ENCODE measurements at regions not wholly inside any gene's neighbourhood (a gene's known extent, or its start where the extent isn't known, plus 50 kb on each side); places are given as distances from the start of the nearest gene placed in this dataset.
"Not testable (repeated sequence)": the region's sequence is repeated elsewhere in the genome, so short reads cannot be mapped to it uniquely, and the experiment has no call there.

- DNase-seq (ENCODE audit: low read depth) = not testable (repeated sequence)
Measured at GRCh38 chr1:121052081-121052660, 132.0 kb downstream of the FAM72B start.

DNA sequence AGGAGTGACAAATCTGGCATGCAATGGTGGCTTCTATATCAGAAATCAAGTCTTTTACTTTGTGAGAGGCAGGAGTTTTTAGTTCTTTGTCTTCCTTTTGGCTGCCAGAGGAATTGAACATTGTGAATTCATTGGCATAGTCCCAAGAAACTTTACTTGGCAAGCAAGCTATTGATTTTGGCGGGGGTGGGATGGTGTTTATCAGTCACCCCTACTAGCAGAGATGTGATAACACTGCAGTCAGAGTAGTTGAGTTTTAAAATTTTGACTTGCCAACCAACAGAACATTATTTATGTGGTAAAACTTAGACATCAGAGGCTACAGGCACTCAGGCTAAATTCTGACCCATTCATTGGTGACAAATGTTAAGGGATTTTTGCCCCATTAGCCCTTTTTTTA is 129.2 kb downstream of the FAM72B start:
- not testable (repeated sequence) for DNase-seq (ENCODE audit: low read depth)

- not testable (repeated sequence) for DNase-seq (ENCODE audit: low read depth)
Measured at GRCh38 chr1:121066925-121067324, 117.2 kb downstream of the FAM72B start.

DNA sequence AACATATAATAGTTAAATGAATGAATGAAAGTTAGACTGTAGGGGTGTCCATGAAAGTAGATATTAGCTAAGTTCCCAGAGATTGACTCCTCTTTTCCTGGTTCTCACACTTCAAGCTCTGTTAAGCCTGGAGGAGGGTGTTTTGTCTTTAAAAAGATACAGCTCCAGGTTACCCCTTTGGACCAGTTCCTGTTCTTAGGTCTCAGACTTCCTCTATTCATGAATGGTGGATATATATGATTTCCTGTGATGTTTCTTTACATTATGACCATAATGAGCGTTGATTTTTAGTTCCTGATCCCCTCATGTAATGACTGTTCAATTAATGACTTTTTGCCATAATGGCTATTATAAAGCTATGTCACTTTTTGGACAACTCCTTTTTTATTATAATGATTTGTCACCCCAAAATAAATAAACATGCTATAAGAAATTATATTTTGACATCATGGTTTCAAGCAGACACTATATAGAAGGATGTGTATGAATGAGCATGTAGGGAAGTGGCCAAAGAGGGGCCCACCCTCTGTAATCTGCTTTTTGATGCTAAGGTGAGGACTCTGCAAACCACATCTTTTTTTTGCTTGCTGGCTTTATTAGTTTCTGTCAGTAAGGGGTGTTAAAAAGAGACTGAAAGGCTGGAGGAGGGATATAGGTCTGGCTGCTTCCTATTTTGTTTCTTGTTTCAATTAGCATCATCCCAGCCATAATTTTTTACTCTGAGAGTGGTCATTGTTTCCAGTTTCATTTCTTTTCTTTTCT is 115.2 kb downstream of the FAM72B start:
- DNase-seq (ENCODE audit: low read depth) = not testable (repeated sequence)

- not testable (repeated sequence) for DNase-seq (ENCODE audit: low read depth)
Measured at GRCh38 chr1:121073852-121074251, 110.3 kb downstream of the FAM72B start.

DNA sequence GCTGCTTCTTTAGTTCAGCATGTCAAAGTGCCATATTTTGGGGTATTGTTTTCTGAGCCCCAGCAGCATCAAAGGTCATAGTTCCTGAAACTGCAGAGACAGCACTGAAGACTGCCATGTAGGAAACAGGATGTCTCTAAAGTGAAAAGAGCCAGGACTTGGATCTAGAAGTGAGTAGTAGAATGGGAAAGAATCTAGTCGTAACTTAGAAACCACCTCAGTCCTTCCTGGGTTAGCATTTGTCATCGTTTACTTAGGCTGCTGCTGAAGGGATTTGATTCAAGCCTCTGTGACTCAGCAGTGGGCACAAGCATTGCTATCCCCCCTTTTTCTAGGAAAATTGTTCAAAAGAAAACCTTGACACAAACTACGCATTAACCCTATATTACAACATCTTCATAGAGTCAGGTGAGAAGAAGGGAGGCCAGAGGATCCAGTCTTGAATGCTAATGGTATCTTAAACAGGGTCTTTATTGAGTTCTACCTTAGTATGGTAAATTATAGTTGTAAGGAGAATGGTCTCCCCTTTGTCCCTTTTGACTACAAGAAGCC is 108.8 kb downstream of the FAM72B start:
- DNase-seq (ENCODE audit: low read depth) = not testable (repeated sequence)

DNA sequence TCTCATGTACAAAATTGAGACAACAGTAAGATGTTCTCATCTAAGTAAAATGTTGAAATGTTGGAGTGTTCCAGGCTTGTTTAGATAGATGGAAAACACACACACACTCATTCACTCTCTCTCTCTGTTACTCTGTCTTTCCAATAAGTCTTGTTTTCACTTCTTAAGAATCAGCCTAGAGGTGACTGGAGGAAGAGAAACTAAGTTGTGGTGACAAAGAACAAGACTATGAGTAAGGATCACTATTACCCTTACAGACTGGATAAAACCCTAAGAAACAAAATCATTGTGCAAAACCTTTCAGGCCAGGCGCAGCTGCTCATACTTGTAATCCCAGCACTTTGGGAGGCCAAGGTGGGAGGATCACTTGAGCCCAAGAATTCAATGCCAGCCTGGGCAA is 107.5 kb downstream of the FAM72B start:
- DNase-seq (ENCODE audit: low read depth) = not testable (repeated sequence)

GRCh38 chr1:121079655-121080054 is 104.5 kb downstream of the FAM72B start:
- DNase-seq (ENCODE audit: low read depth) = not testable (repeated sequence)

- not testable (repeated sequence) for DNase-seq (ENCODE audit: low read depth)
Measured at GRCh38 chr1:121080197-121080903, 103.8 kb downstream of the FAM72B start.

DNA sequence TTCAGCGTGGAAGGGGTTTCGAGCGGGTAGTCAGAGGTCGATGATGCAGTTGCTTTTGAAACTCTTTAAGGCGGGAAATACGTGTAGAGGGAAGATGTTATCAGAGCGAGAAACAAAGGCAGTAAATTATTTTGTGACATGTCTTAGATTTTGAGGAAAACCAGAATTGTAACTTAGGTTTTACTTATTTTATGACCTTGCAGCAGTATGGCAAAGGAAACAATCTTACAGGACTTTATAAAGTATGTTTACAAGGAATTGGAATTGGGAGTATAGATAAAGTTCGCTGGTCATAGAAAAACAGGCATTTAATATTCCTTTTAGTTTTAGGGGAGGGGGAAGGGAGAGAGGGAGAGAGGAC is 103.3 kb downstream of the FAM72B start:
- not testable (repeated sequence) for DNase-seq (ENCODE audit: low read depth)

DNA sequence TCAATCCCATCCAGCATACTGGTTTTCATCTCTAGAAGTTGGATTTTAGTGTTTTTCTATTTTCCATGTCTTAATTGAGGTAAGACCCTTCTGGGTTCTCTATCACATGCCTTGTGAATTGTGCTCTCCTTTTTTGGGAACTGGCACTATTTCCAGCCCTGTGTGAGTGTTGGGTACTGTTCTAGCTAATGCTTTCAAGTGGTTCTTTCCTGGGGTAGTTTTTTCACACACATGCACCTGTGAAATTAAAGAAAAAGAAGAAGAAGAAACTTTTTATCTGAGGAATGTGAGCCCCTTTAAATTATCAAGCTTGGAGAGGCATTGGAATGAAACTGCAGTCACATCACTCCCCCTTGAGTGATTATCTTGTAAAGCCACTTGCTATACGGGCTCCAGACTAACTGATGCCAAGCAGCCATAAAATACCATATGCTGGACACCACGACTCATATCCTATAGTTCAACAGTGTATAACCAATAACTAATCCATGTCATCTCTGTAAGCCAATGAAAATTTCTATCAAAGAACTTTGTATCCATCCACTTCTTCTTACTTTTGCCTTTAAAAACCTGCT is 102.4 kb downstream of the FAM72B start:
- DNase-seq (ENCODE audit: low read depth) = not testable (repeated sequence)

GRCh38 chr1:121082995-121083394 is 101.1 kb downstream of the FAM72B start:
- DNase-seq (ENCODE audit: low read depth) = not testable (repeated sequence)

DNA sequence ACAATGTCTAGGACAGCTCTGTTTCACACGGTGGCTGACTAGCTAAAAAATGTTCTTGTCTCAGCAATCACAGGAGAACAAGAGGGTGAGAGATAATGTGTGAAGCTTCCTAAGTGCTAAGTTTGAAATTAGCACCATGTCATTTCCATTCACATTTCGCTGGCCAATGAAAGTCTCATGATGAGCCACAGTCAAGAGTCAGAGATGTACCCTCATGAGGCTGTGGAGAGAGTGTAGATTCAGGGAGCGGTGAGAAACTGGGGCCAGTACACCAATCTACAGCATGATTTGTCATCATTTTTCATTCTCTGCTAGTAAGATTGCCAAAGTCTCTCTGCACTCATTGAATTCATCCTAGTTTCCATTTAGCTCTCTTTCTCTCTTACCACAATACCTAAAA is 97.9 kb downstream of the FAM72B start:
- not testable (repeated sequence) for DNase-seq (ENCODE audit: low read depth)

- not testable (repeated sequence) for DNase-seq (ENCODE audit: low read depth)
Measured at GRCh38 chr1:121087221-121087620, 96.9 kb downstream of the FAM72B start.

DNA sequence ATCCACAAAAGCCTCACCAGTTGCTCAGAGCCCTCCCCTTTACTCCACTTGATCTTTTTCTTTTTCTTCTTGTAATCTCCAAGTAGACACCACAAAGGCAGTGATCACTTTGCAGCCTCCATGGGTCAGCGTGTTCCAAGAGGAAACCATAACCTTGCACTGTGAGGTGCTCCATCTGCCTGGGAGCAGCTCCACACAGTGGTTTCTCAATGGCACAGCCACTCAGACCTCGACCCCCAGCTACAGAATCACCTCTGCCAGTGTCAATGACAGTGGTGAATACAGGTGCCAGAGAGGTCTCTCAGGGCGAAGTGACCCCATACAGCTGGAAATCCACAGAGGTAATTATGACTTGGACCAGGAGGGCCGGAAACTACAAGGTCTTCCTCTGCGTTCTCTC is 95.6 kb downstream of the FAM72B start:
- not testable (repeated sequence) for DNase-seq (ENCODE audit: low read depth)

GRCh38 chr1:121092329-121092968 is 91.7 kb downstream of the FAM72B start:
- DNase-seq (ENCODE audit: low read depth) = peak; percentile 21

DNA sequence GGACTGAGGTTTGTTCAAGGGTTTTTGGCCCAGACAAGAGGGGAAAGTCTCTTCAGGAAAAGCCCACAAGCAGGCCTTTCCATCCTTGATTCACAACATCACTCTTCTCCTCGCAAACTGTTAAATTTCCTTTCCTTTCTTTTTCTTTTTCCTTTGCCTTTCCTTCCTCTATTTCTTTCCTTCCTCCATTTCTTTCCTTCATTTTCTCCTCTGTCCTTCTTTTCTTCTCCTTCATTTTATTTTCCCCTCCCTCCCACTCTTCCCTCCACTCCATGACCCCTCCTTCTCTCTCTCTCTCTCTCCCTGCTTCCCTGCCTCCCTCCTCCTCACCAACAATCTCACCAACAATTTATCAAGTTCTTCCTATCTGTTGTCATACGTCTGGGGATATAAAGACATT is 89.1 kb downstream of the FAM72B start:
- DNase-seq (ENCODE audit: low read depth) = not testable (repeated sequence)

- not testable (repeated sequence) for DNase-seq (ENCODE audit: low read depth)
Measured at GRCh38 chr1:121097127-121097866, 86.8 kb downstream of the FAM72B start.

GRCh38 chr1:121097867-121098215 is 86.3 kb downstream of the FAM72B start:
- not testable (repeated sequence) for DNase-seq (ENCODE audit: low read depth)

GRCh38 chr1:121109025-121109424 is 75.1 kb downstream of the FAM72B start:
- not testable (repeated sequence) for DNase-seq (ENCODE audit: low read depth)
